Subcutaneous abdominal adipose tissue (tissue), 5 donors: ENCODE measurements at regions not wholly inside any gene's neighbourhood (a gene's known extent, or its start where the extent isn't known, plus 50 kb on each side); places are given as distances from the start of the nearest gene placed in this dataset.

Experiments
- H3K27ac ChIP-seq: one replicate; pipeline ENCODE4 v1.7.0; 2013; ENCODE audit warnings: low read depth, mild to moderate bottlenecking, inconsistent platforms, low read length, moderate library complexity
- H3K27me3 ChIP-seq, 5 donors: one replicate each; pipeline ENCODE4 v1.7.0; 2013; ENCODE audit warnings: low read length in 5 of 5, inconsistent platforms in 1 of 5; ENCODE audit not compliant: control insufficient read depth in 5 of 5, insufficient read depth in 4 of 5
- H3K36me3 ChIP-seq, 5 donors: one replicate each; pipeline ENCODE4 v1.7.0; 2013; ENCODE audit warnings: low read length in 5 of 5; ENCODE audit not compliant: control insufficient read depth in 5 of 5, insufficient read depth in 5 of 5
- H3K4me1 ChIP-seq, 5 donors: one replicate each; pipeline ENCODE4 v1.7.0; 2013; ENCODE audit warnings: low read length in 5 of 5, mild to moderate bottlenecking in 3 of 5, moderate library complexity in 1 of 5; ENCODE audit not compliant: control insufficient read depth in 5 of 5, insufficient read depth in 5 of 5
- H3K4me3 ChIP-seq, 5 donors: one replicate each; pipeline ENCODE4 v1.7.0; 2013; ENCODE audit warnings: low read length in 5 of 5, low read depth in 1 of 5
- H3K9ac ChIP-seq, 5 donors: one replicate each; pipeline ENCODE4 v1.7.0; 2013; ENCODE audit warnings: low read length in 5 of 5, mild to moderate bottlenecking in 4 of 5, moderate library complexity in 3 of 5
- H3K9me3 ChIP-seq, 5 donors: one replicate each; pipeline ENCODE4 v1.7.0; 2013; ENCODE audit warnings: low read length in 5 of 5; ENCODE audit not compliant: control insufficient read depth in 5 of 5
- donor health status: healthy.
- donor health status: healthy.
- donor health status: healthy.
- donor health status: healthy.
- donor health status: healthy.

DNA sequence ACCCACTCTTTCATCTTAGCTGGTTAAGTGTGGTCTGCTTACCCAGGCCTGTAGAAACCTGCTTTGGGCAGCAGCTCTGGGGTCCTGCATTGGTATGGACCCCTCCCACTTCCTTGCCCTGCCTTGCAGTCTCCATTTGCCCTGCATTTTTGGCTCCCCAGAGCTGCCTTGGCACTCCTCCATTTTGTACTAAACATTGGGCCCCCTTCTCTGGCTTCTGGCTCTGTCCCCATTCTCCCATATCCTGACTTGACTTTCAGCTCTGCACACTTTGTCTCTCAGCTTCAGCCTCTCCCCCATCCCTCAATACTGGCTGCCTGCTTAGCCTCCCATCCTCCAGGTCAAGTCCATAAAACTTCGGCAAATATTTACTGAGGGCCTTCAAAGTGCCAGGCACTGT is 145.5 kb upstream of the PELI1 start:
- H3K4me1 ChIP-seq, result peaks cover 8 to 28% (median 17%) of the 10 kb centered on the region in 5 donors
- H3K4me3 ChIP-seq, result no peak overlapping the region
- H3K9me3 ChIP-seq, result no peaks in the 10 kb centered on the region
- no peak overlapping the region for H3K27ac ChIP-seq
- no peaks in the 10 kb centered on the region for H3K27me3 ChIP-seq
- no peak overlapping the region for H3K9ac ChIP-seq
- no peaks in the 10 kb centered on the region for H3K36me3 ChIP-seq

DNA sequence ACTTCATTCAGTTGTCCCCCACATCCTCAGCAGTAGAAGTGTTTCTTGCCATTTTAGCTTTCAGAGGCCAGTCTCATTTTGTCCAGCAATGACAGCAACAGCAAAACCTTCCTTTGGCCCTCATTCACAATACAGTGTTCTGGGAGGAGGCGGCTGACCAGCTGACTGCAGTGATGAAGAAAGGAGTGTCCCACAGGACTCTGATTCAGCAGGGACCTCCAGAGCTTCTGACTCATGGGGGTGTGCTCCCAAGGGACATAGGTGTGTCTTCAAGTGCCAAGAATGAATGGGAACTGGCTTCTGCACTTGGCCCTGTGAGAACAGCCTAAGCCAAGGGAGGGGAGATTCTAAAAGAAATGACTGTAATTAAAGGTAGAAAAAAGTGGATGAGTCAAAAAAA is 147.0 kb upstream of the PELI1 start:
- no peak overlapping the region for H3K9ac ChIP-seq
- H3K4me3 ChIP-seq, result no peak overlapping the region
- H3K27me3 ChIP-seq, result no peaks in the 10 kb centered on the region
- no peak overlapping the region for H3K27ac ChIP-seq
- no peaks in the 10 kb centered on the region for H3K36me3 ChIP-seq
- H3K4me1 ChIP-seq, result peaks cover 5 to 24% (median 14%) of the 10 kb centered on the region in 5 donors
- H3K9me3 ChIP-seq, result no peaks in the 10 kb centered on the region

DNA sequence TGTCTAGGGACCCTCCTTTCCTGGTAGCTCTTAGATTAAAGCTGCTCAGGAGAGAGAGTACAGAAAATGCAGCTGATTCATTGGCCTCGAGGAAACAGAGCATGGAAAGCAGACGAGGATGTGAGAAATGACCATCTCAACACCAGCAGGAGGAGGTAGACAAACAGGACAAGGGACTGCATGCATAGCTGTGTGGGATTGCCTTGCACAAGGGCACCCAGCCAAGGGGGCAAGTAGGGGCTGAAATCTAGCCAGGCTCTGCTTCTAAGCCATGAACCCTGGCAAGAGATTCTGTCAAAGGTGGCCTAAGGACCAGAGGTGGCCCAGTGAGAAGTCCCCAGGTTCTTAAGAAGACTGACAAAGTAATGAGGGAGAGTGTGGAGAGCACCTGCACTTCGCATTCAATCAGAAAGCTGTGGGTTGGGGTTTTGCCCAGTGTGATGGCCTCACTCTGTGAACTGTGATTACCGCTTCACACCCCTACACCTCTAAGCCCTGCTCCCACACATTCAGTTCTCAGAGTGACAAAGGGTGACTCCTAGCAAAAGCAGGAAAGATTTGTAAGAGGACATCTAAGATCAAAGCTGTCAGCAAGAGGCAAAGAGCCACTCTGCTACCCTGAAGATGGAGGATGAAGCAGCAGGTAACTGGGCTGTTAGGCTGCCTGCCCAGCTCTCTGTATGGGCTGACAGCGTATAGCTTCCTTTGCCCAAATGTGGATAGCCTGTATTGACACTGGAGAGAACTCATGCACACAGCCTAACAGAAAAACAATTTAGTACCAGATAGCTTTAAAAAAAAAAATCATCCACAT is 151.3 kb upstream of the PELI1 start:
- Histone ChIP-seq H3K4me3 (no peak overlapping the region), H3K27me3 (no peaks in the 10 kb centered on the region), H3K9ac (no peak overlapping the region), H3K9me3 (no peaks in the 10 kb centered on the region), H3K4me1 (peaks cover 0 to 8% (median 0%) of the 10 kb centered on the region in 5 donors), H3K27ac (no peak overlapping the region), H3K36me3 (no peaks in the 10 kb centered on the region)

DNA sequence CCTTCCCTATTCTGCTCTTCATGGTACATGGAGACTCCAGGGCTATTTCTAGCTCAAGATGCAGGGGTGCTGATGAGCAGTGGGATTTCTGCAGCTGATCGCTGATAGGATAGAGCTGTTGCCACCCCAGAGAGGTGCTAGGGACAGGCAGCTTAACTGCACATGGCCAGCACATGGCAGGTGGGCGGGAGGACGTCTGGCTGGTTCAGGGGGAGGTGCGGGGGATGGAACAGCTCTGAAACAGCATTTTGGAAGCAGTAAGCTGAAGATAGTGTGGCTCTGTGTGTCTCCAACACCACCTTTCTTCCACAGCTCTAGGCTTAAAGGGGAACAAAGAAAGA is 151.9 kb upstream of the PELI1 start:
- Histone ChIP-seq H3K4me1 (peaks cover 0 to 8% (median 0%) of the 10 kb centered on the region in 5 donors), H3K36me3 (no peaks in the 10 kb centered on the region), H3K27ac (no peak overlapping the region)

DNA sequence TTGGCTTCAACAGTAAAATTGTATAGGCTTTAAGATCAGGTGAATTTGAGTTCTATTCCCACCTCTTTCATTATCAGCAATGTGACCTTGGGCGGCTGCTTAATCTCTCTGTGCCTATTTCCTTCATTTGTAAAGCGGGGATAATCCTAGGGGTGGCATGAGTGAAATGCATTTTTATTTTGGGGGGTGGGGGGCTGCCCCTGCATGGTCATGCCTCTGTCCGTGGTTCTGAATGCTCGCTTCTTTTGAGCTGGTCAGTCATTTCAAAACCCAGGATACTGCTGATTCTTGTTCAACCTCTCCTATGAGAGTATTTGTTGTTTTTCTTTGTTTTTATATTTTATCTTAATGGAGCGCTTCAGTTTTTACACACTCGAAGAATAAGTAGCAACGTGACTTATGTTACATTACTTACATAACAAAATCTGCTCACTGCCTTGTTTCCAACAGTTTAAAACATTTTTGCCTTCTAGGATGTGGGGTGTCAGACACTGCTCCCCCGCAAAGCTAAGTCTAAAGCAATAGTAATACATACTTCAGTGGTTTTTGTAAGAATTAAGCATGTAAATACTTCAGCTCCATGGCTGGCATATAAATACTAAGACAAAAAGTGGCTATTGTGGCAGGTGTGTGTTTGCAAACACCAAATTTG is 152.6 kb upstream of the PELI1 start:
- no peak overlapping the region for H3K9ac ChIP-seq

More for the DNA sequence above, 151.9 kb upstream of the PELI1 start:
- Histone ChIP-seq H3K9ac (no peak overlapping the region), H3K9me3 (no peaks in the 10 kb centered on the region), H3K4me3 (no peak overlapping the region), H3K27me3 (no peaks in the 10 kb centered on the region)

DNA sequence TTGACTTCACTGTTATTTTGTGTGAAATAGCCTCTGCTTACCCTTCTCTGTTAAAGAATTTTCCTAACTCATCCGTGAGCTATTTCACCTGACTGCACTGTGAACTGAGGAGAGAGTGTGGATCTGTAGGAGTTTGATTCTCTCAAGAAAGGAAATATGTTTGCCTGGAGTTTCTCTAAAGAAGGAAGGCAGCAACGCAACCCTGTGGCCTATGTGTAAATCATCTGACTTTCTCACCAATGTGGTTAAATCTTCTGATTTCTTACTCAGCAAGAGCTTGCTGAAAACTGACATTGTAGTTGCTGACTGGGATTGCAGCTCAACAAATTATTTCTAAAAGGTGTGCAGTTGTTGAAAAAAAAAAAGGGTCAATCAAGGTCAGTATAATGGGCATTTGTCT is 153.9 kb upstream of the PELI1 start:
- Histone ChIP-seq H3K27ac (no peak overlapping the region), H3K9ac (no peak overlapping the region), H3K4me3 (no peak overlapping the region), H3K27me3 (no peaks in the 10 kb centered on the region), H3K9me3 (no peaks in the 10 kb centered on the region), H3K4me1 (peaks cover 0 to 8% (median 0%) of the 10 kb centered on the region in 5 donors), H3K36me3 (no peaks in the 10 kb centered on the region)

More for the DNA sequence above, 152.6 kb upstream of the PELI1 start:
- Histone ChIP-seq H3K9me3 (no peaks in the 10 kb centered on the region), H3K27me3 (no peaks in the 10 kb centered on the region), H3K4me3 (no peak overlapping the region), H3K27ac (no peak overlapping the region), H3K4me1 (peaks cover 0 to 8% (median 0%) of the 10 kb centered on the region in 5 donors), H3K36me3 (no peaks in the 10 kb centered on the region)

DNA sequence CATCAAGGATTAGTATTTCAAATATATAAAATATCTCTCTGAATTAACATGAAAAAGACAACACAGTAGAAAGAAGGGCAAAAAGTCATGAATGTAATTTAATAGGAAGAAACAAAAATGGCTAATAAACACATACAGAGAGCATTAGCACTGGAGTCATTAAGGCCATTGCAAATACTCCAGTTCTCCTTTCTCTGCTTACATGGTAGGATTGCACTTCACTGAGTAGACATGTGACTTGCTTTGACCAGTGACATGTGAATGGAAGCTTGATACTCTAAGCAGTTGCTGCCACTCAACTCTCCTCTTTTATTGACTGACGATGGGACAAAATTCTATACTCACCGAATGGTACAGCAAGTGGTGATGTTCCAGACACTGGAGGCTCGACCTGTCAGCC is 153.9 kb upstream of the LGALSL start:
- no peak overlapping the region for H3K4me3 ChIP-seq
- H3K9ac ChIP-seq, result no peak overlapping the region
- no peaks in the 10 kb centered on the region for H3K27me3 ChIP-seq
- no peaks in the 10 kb centered on the region for H3K36me3 ChIP-seq
- H3K9me3 ChIP-seq, result no peaks in the 10 kb centered on the region
- H3K4me1 ChIP-seq, result peaks cover 0 to 8% (median 0%) of the 10 kb centered on the region in 5 donors
- H3K27ac ChIP-seq, result no peak overlapping the region

DNA sequence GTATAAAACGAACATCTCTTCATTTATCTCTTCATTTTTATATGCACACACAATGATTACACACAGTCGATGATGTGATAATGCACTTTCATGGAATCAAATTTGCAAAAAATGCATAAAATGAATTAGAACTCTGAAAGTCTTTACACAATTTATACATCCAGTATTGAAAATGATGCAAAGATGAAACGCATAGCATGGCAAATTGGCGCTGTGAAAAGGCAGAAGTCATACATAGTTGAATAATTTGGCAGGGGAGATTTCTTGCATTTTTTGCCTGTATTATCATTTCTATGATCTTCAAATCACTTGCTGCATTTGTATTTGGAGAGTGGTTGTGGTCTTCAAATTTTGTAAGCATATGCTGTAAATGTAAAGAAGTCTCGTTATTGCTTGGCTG is 150.7 kb upstream of the LGALSL start:
- no peak overlapping the region for H3K27ac ChIP-seq
- H3K9me3 ChIP-seq, result peaks cover 0 to 6% (median 0%) of the 10 kb centered on the region in 5 donors
- H3K36me3 ChIP-seq, result no peaks in the 10 kb centered on the region
- H3K4me3 ChIP-seq, result no peak overlapping the region
- H3K4me1 ChIP-seq, result no peaks in the 10 kb centered on the region
- no peaks in the 10 kb centered on the region for H3K27me3 ChIP-seq
- no peak overlapping the region for H3K9ac ChIP-seq

DNA sequence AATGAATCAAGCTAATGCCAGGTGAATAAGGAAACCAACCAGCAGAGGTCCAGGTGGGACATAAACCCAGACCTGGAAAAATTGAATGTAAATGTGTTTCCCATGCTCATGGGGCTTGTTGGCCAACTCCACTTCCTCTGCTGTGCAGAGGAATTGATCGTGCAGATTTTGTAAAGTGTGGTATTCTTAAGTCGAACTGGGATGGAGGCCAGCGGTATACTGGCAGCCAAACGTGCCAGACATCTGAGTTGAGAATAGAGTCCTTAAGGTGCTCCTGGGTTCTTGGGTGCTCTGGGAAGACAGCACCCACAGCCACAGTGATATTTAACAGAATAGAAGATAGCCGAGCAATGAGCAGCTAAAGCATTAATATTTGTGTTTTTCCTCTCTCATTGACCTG is 146.5 kb upstream of the LGALSL start:
- Histone ChIP-seq H3K4me1 (peaks cover 2 to 13% (median 11%) of the 10 kb centered on the region in 5 donors), H3K27ac (no peak overlapping the region), H3K9me3 (peaks cover 0 to 6% (median 0%) of the 10 kb centered on the region in 5 donors), H3K27me3 (no peaks in the 10 kb centered on the region), H3K36me3 (no peaks in the 10 kb centered on the region), H3K4me3 (no peak overlapping the region), H3K9ac (no peak overlapping the region)

DNA sequence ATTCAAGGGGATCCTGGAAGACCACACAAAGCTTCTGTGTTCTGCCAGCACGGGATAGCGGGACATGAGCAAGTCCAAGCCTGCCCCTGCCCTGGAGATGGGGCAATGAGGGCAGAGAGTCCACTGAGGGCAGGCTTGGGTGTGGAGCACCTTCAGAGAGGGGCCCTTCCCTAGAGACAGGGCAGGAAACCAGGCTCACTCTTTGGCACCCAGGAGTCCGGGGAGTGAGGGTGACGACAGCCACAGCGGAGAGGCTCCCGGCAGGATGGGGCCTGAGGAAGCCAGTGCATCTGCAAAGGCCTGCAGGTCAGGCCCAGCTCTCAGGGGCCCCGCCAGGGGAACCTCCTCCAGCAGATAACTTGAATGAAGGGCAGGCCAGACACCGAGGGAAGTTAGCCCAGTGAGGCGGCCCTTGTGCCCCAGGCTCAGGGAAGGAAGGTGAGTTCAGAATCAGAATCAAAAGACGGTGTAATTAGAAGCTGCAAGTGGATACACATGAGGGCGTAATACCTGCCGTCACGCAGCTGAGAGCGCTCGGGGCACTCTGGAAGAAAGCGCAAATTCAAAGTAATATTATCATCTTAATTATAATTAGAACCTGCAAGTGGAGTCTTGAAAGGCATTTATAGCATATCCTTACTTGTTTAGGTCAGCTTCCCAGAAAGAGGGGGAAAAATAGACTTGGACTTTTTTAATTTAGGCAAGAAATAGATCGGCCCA is 142.6 kb upstream of the LGALSL start:
- peak overlapping the region; percentile 88 for H3K27ac ChIP-seq
- H3K4me1 ChIP-seq, result peaks cover 8 to 33% (median 21%) of the 10 kb centered on the region in 5 donors
- peak overlapping the region in 1 of 5 donors; percentile 64 for H3K9ac ChIP-seq
- H3K27me3 ChIP-seq, result no peaks in the 10 kb centered on the region
- H3K4me3 ChIP-seq, result peak overlapping the region in 1 of 5 donors; percentile 37
- H3K9me3 ChIP-seq, result no peaks in the 10 kb centered on the region
- H3K36me3 ChIP-seq, result no peaks in the 10 kb centered on the region
